CD4-positive, CD25-positive, alpha-beta regulatory T cell (primary cell): ENCODE measurements at regions not wholly inside any gene's neighbourhood (a gene's known extent, or its start where the extent isn't known, plus 50 kb on each side); places are given as distances from the start of the nearest gene placed in this dataset.

Experiments
- ATAC-seq, 2 donors: fragments of 150-1000 bp; cut with Tn5 transposase; one replicate each; pipeline ENCODE4 v1.10.0; 2021; ENCODE audit warnings: low read depth in 2 of 2, moderate number of reproducible peaks in 2 of 2, moderate library complexity in 1 of 2
- DNase-seq, 3 donors: peaks; one replicate each; pipeline versions ENCODE4 v3.0.0 to v3.0.0-alpha.2; 2012 to 2022; ENCODE audit warnings: mixed read lengths in 1 of 3
- H3K27ac ChIP-seq: one replicate; pipeline ENCODE4 v1.7.0; 2013; ENCODE audit warnings: mild to moderate bottlenecking, low read length; ENCODE audit not compliant: insufficient read depth, poor library complexity, severe bottlenecking
- H3K27me3 ChIP-seq: one replicate; pipeline ENCODE4 v1.7.0; 2013; ENCODE audit warnings: low read length; ENCODE audit not compliant: control insufficient read depth, insufficient read depth
- H3K36me3 ChIP-seq: one replicate; pipeline ENCODE4 v1.7.0; 2013; ENCODE audit warnings: mild to moderate bottlenecking, low read length, moderate library complexity; ENCODE audit not compliant: control insufficient read depth, insufficient read depth
- H3K4me1 ChIP-seq: 2 replicates; pipeline ENCODE4 v1.7.0; 2013; ENCODE audit warnings: mild to moderate bottlenecking, low read length; ENCODE audit not compliant: insufficient read depth, control insufficient read depth, poor library complexity, severe bottlenecking
- H3K4me3 ChIP-seq: one replicate; pipeline ENCODE4 v1.7.0; 2013; ENCODE audit warnings: low read depth, mild to moderate bottlenecking, low read length, moderate library complexity
- H3K9me3 ChIP-seq, 2 experiments: 1 replicate in 1 of 2; 2 replicates in 1 of 2; pipeline ENCODE4 v1.7.0; 2013; ENCODE audit warnings: low read length in 2 of 2, mild to moderate bottlenecking in 1 of 2, moderate library complexity in 1 of 2; ENCODE audit not compliant: control insufficient read depth in 2 of 2
- H3K27ac Mint-ChIP-seq, 3 donors: one replicate each; pipeline ENCODE4 v1.8.0; 2020 to 2022; ENCODE audit warnings: mild to moderate bottlenecking in 3 of 3, mixed read lengths in 3 of 3, moderate library complexity in 2 of 3
- H3K27me3 Mint-ChIP-seq: one replicate; pipeline ENCODE4 v1.8.0; 2022; ENCODE audit warnings: mild to moderate bottlenecking, mixed read lengths
- H3K36me3 Mint-ChIP-seq: one replicate; pipeline ENCODE4 v1.8.0; 2020; ENCODE audit warnings: mixed read lengths
- H3K4me1 Mint-ChIP-seq, 4 donors: one replicate each; pipeline ENCODE4 v1.8.0; 2020 to 2022; ENCODE audit warnings: mixed read lengths in 4 of 4, mild to moderate bottlenecking in 1 of 4
- H3K4me3 Mint-ChIP-seq, 4 donors: one replicate each; pipeline ENCODE4 v1.8.0; 2020 to 2022; ENCODE audit warnings: mild to moderate bottlenecking in 4 of 4, mixed read lengths in 4 of 4, moderate library complexity in 3 of 4
- H3K9me3 Mint-ChIP-seq, 7 donors: one replicate each; pipeline ENCODE4 v1.8.0; 2020 to 2022; ENCODE audit warnings: mixed read lengths in 7 of 7, mild to moderate bottlenecking in 3 of 7, moderate library complexity in 2 of 7

DNA sequence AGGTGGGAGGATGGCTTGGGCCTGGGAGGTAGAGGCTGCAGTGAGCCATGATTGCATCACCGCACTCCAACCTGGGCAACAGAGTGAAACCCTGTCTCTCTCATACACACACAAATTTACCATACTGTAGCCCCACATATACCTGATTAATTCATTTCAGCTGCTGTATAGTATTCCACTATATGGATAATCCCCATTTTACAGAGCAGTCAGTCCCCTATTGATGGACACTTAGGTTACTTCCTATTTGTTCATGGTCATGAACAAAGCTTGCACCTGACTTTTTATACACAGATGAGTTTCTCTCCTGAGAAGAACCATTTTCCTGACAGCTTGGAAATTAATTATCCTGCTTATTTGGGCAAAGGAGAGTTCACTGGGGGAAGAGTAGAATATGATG, 59.2 kb downstream of the EMX2 start:
- ATAC-seq (no peak), DNase-seq (no peak)
- H3K9me3 ChIP-seq = no peaks in the 10 kb centered on the region
- Mint-ChIP-seq H3K4me1 (no peaks in the 10 kb centered on the region), H3K27me3 (peaks cover 10% of the 10 kb centered on the region), H3K27ac (no peak overlapping the region), H3K9me3 (peaks cover 0 to 4% (median 0%) of the 10 kb centered on the region in 7 donors), H3K36me3 (no peaks in the 10 kb centered on the region), H3K4me3 (no peak overlapping the region)
- H3K36me3 ChIP-seq = no peaks in the 10 kb centered on the region
- H3K27ac ChIP-seq = no peak overlapping the region
- no peak overlapping the region for H3K4me3 ChIP-seq
- H3K4me1 ChIP-seq = no peaks in the 10 kb centered on the region
- no peaks in the 10 kb centered on the region for H3K27me3 ChIP-seq

DNA sequence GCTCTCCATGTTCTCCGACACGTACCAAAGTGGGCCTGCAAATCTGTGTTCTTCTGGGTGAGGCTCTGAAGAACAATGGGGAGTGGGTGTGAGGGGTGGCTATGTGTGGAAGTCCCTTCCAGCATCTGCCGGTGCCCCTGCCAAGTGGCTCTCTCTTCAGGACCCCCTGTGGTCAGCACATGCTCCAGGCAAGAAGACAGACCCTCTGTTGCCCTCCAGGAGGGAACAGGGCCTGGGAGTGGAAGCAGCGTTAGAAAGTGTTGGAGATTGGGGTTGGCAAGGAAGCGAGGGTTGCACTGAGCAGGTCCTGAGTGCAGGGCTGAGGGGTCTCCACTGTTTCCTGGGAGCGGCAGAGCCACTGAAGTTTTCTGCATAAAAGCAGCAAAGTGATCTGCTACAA, 60.5 kb downstream of the EMX2 start:
- H3K27ac Mint-ChIP-seq = no peak overlapping the region
- H3K36me3 Mint-ChIP-seq = no peaks in the 10 kb centered on the region
- no peak overlapping the region for H3K27ac ChIP-seq
- no peak overlapping the region for H3K4me3 ChIP-seq
- peaks cover 0 to 4% (median 0%) of the 10 kb centered on the region in 7 donors for H3K9me3 Mint-ChIP-seq
- no peaks in the 10 kb centered on the region for H3K4me1 ChIP-seq
- H3K36me3 ChIP-seq = no peaks in the 10 kb centered on the region
- H3K27me3 Mint-ChIP-seq = peaks cover 10% of the 10 kb centered on the region
- H3K27me3 ChIP-seq = no peaks in the 10 kb centered on the region
- H3K9me3 ChIP-seq = no peaks in the 10 kb centered on the region
- ATAC-seq (no peak), DNase-seq (no peak)
- no peak overlapping the region for H3K4me3 Mint-ChIP-seq
- H3K4me1 Mint-ChIP-seq = no peaks in the 10 kb centered on the region

DNA sequence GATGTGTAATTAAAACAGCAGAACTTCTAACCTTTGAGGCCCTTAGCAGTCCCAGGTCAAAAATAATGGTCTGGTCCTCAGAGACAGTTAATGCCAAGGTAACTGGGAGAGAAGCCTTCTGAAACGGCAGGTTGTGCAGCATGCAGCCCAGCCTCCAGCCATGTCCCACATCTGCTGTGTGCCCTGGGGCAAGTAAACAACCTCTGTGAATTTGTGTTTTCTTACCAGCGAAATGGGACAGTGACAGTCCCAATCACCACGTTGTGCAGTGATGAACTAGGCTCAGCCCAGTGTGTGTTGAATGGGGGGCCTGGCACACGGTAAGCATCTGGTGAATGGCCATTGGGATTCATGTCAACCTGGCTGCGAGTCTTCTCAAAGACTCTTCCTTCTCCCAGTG, 61.2 kb downstream of the EMX2 start:
- no peaks in the 10 kb centered on the region for H3K9me3 ChIP-seq
- Mint-ChIP-seq H3K27ac (no peak overlapping the region), H3K27me3 (peaks cover 7% of the 10 kb centered on the region), H3K36me3 (no peaks in the 10 kb centered on the region), H3K4me1 (no peaks in the 10 kb centered on the region), H3K4me3 (no peak overlapping the region), H3K9me3 (peaks cover 0 to 4% (median 0%) of the 10 kb centered on the region in 7 donors)
- H3K36me3 ChIP-seq = no peaks in the 10 kb centered on the region
- H3K27me3 ChIP-seq = no peaks in the 10 kb centered on the region
- no peak overlapping the region for H3K4me3 ChIP-seq
- no peak for DNase-seq
- no peak for ATAC-seq
- no peak overlapping the region for H3K27ac ChIP-seq
- H3K4me1 ChIP-seq = no peaks in the 10 kb centered on the region

DNA sequence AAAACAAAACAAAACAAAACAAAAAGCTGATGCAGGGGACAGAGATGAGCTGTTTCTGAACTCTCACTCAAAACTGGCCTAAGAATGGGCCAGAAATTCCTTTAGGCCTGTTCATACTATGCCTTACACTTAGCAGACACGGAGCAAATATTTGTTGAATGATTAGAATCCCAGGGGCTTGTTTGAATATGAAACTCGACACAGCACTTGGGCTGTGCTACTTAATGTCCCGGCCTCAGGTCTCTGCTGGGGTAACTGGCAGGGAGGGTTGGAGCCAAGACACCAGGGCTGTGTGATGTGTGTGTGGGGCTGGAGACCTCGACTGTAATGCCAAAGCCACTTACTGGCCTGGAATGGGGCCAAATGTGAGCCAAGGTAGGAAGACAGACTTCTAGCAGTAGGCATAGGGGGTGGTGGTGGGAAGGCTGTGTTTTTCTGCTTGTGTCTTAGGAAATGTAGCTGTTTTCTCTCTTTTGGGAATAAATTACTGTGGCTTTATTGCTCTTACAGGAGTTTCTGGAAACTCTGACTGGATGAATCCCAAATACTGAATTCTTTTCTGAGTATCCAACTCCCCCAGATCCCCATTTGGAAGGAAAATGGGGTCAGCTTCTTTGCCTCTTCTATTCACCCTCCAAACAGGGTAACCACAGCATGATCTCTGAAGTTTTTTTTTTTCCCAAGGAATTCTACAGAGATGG, 66.7 kb downstream of the EMX2 start:
- DNase-seq = no peak
- Histone ChIP-seq H3K27ac (no peak overlapping the region), H3K4me1 (no peaks in the 10 kb centered on the region), H3K36me3 (no peaks in the 10 kb centered on the region), H3K9me3 (no peaks in the 10 kb centered on the region), H3K4me3 (no peak overlapping the region), H3K27me3 (no peaks in the 10 kb centered on the region)
- Mint-ChIP-seq H3K4me1 (no peaks in the 10 kb centered on the region), H3K36me3 (no peaks in the 10 kb centered on the region), H3K4me3 (no peak overlapping the region), H3K27ac (no peak overlapping the region), H3K9me3 (peaks cover 0 to 4% (median 0%) of the 10 kb centered on the region in 7 donors), H3K27me3 (no peaks in the 10 kb centered on the region)
- ATAC-seq = no peak

DNA sequence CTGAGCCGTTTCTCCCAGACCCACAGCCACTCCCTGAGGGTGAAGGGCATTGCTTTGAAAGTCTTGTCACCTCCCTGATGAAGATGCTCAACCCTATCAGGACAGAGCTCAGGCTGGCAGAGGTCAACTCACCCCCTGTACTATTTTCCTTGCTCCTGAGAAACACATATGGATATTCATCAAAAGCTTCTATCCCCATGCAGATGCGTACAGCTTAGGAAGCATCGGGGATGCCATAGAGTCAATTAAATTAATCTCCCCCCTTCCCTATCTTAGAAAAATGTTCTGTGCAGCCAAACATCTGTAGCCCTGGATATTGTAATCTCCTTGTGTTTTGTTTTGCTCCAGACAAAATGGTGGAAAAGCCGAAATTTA, 67.2 kb downstream of the EMX2 start:
- no peaks in the 10 kb centered on the region for H3K4me1 Mint-ChIP-seq
- no peak overlapping the region for H3K27ac Mint-ChIP-seq
- Histone ChIP-seq H3K36me3 (no peaks in the 10 kb centered on the region), H3K9me3 (no peaks in the 10 kb centered on the region), H3K4me3 (no peak overlapping the region), H3K27ac (no peak overlapping the region), H3K27me3 (no peaks in the 10 kb centered on the region), H3K4me1 (no peaks in the 10 kb centered on the region)
- no peak overlapping the region for H3K4me3 Mint-ChIP-seq
- no peak for DNase-seq
- no peaks in the 10 kb centered on the region for H3K27me3 Mint-ChIP-seq
- no peak for ATAC-seq
- H3K36me3 Mint-ChIP-seq = no peaks in the 10 kb centered on the region
- H3K9me3 Mint-ChIP-seq = peaks cover 0 to 4% (median 0%) of the 10 kb centered on the region in 7 donors

DNA sequence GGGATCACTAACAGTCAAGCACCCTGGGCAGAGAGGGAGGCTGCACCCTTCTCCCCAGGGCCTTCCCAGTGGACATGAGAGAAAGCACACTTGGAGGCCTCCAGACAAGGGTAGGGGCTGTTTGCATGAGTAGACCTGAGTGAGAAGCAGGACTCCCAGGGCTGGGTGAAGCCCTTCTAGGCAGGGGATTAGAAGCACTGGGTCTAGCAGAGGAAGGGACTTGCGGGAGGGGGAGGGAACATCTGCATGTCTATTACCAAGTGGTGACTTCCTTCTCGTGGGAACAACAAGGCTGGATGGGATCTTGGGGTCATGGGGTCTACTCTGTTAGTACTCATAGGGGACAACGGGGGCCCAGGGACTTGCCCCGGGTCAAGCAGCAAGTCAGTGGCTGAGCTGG, 67.8 kb downstream of the EMX2 start:
- Mint-ChIP-seq H3K27me3 (no peaks in the 10 kb centered on the region), H3K36me3 (no peaks in the 10 kb centered on the region), H3K4me3 (no peak overlapping the region), H3K27ac (no peak overlapping the region), H3K4me1 (no peaks in the 10 kb centered on the region), H3K9me3 (peaks cover 0 to 1% (median 0%) of the 10 kb centered on the region in 7 donors)
- Histone ChIP-seq H3K4me3 (no peak overlapping the region), H3K27me3 (no peaks in the 10 kb centered on the region), H3K27ac (no peak overlapping the region), H3K36me3 (no peaks in the 10 kb centered on the region), H3K4me1 (no peaks in the 10 kb centered on the region), H3K9me3 (no peaks in the 10 kb centered on the region)
- ATAC-seq (no peak), DNase-seq (no peak)

DNA sequence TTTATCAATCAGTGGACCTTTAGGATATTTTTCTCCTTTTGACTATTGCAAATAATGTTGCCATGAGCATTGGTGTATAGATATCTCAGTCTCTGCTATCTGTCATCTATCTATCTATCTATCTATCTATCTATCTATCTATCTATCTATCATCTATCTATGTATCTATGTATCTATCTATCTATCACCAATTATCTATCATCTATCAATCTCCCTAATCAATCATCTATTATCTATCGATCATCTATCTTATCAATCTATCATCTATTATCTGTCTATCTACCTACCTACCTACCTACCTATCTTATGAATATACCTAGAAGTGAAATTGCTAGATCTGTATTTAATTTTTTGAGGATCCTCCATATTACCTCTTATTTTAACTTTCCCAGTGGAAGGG, 69.6 kb downstream of the EMX2 start:
- Mint-ChIP-seq H3K27me3 (no peaks in the 10 kb centered on the region), H3K9me3 (peaks cover 0 to 1% (median 0%) of the 10 kb centered on the region in 7 donors), H3K36me3 (no peaks in the 10 kb centered on the region), H3K4me1 (no peaks in the 10 kb centered on the region), H3K27ac (no peak overlapping the region), H3K4me3 (no peak overlapping the region)
- no peak for ATAC-seq
- H3K4me1 ChIP-seq = no peaks in the 10 kb centered on the region
- no peaks in the 10 kb centered on the region for H3K9me3 ChIP-seq
- DNase-seq = no peak
- no peak overlapping the region for H3K4me3 ChIP-seq
- no peaks in the 10 kb centered on the region for H3K36me3 ChIP-seq
- no peak overlapping the region for H3K27ac ChIP-seq
- H3K27me3 ChIP-seq = no peaks in the 10 kb centered on the region

DNA sequence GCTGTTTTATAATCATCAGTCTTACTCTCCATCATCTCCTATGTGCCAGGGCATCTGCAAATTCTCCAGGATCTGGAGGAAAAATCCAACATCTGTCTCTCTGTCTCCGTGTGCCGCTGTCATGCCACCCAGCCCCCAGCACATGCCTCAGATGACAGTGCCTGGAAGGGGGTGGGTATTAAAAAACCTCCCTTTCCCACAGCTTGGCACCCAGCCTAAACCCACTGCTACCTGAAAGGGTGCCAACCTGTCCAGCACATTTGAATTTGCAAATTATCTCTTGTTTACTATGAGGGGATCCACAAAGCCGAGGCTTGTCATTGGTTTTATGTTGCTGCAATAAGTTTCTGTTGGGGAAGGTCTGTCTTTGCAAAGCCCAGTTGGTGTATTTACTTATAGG, 73.1 kb downstream of the EMX2 start:
- Mint-ChIP-seq H3K9me3 (peaks cover 0 to 1% (median 0%) of the 10 kb centered on the region in 7 donors), H3K4me1 (no peaks in the 10 kb centered on the region), H3K36me3 (no peaks in the 10 kb centered on the region), H3K27me3 (peaks cover 2% of the 10 kb centered on the region), H3K4me3 (no peak overlapping the region), H3K27ac (no peak overlapping the region)
- no peak overlapping the region for H3K4me3 ChIP-seq
- H3K27me3 ChIP-seq = no peaks in the 10 kb centered on the region
- H3K36me3 ChIP-seq = no peaks in the 10 kb centered on the region
- no peak overlapping the region for H3K27ac ChIP-seq
- ATAC-seq (no peak), DNase-seq (no peak)
- no peaks in the 10 kb centered on the region for H3K4me1 ChIP-seq
- no peaks in the 10 kb centered on the region for H3K9me3 ChIP-seq
